ENCODE measurements at regions not wholly inside any gene's neighbourhood (a gene's known extent, or its start where the extent isn't known, plus 50 kb on each side); places are given as distances from the start of the nearest gene placed in this dataset.

DNA sequence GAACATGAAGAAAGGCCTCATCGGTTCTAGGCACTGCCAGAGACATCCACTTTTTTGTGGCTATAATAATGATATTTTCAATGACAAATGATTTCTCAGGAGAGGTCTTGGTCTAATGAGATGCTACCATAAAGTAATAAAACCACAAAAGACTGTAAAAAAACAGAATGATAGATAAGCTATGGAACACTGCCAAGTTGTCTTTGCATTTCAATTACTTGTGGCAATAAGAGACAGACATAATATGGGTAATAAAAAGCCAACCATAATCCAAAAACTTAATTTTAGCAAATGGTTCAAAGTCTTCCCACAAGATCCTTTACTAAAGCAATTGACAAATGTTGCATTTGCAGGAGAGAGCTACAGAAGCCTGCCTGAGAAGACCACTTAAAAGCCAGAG is 292.5 kb downstream of the ATPSCKMT start:
- POLR2A ChIA-PET: interaction anchor here (0.7 kb wide), 1 partner anchor 113 kb away, joined by 3 read pairs; no protein-coding TSS in a partner anchor
- no peak for DNase-seq
- CTCF ChIA-PET: no interaction called here
- intact Hi-C loops (cut with micrococcal nuclease): no loop called here
- H3K4me3 Mint-ChIP-seq: no peak overlapping the region
- no peaks in the 10 kb centered on the region for H3K27me3 Mint-ChIP-seq
- no peaks in the 10 kb centered on the region for H3K4me1 Mint-ChIP-seq (ENCODE audit: low read depth)
- no peaks in the 10 kb centered on the region for H3K36me3 Mint-ChIP-seq (ENCODE audit: low read depth)
- no peak for ATAC-seq
- H3K27ac Mint-ChIP-seq: no peak overlapping the region
- TF ChIP-seq, protein P1, sequence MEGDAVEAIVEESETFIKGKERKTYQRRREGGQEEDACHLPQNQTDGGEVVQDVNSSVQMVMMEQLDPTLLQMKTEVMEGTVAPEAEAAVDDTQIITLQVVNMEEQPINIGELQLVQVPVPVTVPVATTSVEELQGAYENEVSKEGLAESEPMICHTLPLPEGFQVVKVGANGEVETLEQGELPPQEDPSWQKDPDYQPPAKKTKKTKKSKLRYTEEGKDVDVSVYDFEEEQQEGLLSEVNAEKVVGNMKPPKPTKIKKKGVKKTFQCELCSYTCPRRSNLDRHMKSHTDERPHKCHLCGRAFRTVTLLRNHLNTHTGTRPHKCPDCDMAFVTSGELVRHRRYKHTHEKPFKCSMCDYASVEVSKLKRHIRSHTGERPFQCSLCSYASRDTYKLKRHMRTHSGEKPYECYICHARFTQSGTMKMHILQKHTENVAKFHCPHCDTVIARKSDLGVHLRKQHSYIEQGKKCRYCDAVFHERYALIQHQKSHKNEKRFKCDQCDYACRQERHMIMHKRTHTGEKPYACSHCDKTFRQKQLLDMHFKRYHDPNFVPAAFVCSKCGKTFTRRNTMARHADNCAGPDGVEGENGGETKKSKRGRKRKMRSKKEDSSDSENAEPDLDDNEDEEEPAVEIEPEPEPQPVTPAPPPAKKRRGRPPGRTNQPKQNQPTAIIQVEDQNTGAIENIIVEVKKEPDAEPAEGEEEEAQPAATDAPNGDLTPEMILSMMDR (IDR thresholded peaks at IDR 0.05): no peak
- no peaks in the 10 kb centered on the region for H3K9me3 Mint-ChIP-seq

DNA sequence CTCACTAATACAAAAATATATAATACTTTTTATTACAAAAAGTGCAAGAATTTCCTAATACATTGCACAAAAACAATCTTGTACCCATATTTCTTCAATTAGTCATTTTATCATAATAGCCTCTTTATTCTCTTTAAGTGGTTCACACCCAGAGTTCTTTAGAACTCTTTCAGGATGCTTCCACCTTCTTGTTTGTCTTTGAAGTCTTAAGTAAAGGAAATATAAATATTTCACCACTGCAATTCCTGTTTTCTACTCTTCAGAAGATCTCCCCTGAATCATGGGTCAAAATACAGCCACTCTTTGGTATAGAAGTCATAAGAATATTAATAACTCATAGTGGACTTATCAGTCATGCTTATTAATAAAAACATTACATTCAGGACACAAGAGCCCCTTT is 293.0 kb downstream of the ATPSCKMT start:
- no peaks in the 10 kb centered on the region for H3K9me3 Mint-ChIP-seq
- CTCF ChIA-PET: no interaction called here
- intact Hi-C loops (cut with micrococcal nuclease): no loop called here

DNA sequence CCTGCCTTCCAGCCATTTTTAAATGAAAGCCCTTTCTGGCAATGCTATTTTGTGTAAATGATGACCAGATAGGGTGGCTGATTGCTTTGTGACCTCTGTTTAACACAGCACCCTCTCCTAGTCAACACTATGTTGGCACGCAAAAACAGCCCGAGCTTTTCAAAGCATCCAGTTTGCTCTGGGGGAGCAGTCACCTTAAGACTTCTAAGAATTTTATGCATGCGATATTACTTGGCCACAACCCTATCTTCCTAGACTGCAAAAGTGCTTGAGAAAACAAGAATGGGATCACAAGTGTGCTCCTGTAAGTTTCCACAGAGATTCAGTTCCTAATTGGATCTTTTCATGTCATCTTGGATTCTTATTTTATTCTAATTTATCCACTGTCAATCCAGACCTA is 294.1 kb downstream of the ATPSCKMT start:
- TF ChIP-seq, protein P1 (IDR thresholded peaks at IDR 0.05): no peak
- Mint-ChIP-seq H3K4me1 (ENCODE audit: low read depth) (no peaks in the 10 kb centered on the region), H3K27ac (no peak overlapping the region), H3K9me3 (no peaks in the 10 kb centered on the region), H3K27me3 (no peaks in the 10 kb centered on the region), H3K4me3 (no peak overlapping the region), H3K36me3 (ENCODE audit: low read depth) (no peaks in the 10 kb centered on the region)
- intact Hi-C loops (cut with micrococcal nuclease): no loop called here
- ChIA-PET POLR2A (no interaction called here), CTCF (no interaction called here)
- DNase-seq (no peak), ATAC-seq (no peak)

More for the DNA sequence above, 293.0 kb downstream of the ATPSCKMT start:
- H3K4me1 Mint-ChIP-seq (ENCODE audit: low read depth): no peaks in the 10 kb centered on the region
- no peaks in the 10 kb centered on the region for H3K27me3 Mint-ChIP-seq
- DNase-seq: no peak
- no peak overlapping the region for H3K27ac Mint-ChIP-seq
- H3K4me3 Mint-ChIP-seq: no peak overlapping the region
- H3K36me3 Mint-ChIP-seq (ENCODE audit: low read depth): no peaks in the 10 kb centered on the region
- ATAC-seq: no peak
- POLR2A ChIA-PET: no interaction called here
- TF ChIP-seq, protein P1 (IDR thresholded peaks at IDR 0.05): no peak

DNA sequence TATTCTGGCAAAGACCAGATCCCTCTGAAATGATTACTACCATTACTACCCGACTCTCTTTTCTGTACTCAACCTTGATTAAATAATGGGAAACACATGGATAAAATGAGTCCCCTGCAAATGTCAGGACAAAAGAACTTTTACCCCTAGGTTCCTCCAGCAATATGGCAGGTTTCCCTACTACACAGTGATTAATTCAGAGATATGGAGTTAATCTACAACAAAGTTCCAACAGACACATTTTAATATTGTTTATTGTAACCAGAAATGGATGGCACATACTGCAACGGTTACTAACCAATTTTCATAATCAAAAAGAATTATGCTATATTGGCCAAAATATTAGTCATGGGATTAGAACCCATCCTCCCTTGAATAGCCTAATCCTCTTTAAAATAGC is 294.8 kb downstream of the ATPSCKMT start:
- Mint-ChIP-seq H3K4me3 (no peak overlapping the region), H3K4me1 (ENCODE audit: low read depth) (no peaks in the 10 kb centered on the region), H3K9me3 (no peaks in the 10 kb centered on the region), H3K27ac (no peak overlapping the region), H3K27me3 (no peaks in the 10 kb centered on the region), H3K36me3 (ENCODE audit: low read depth) (no peaks in the 10 kb centered on the region)
- intact Hi-C loops (cut with micrococcal nuclease): no loop called here
- DNase-seq: no peak
- ATAC-seq: no peak
- ChIA-PET POLR2A (no interaction called here), CTCF (no interaction called here)
- TF ChIP-seq, protein P1 (IDR thresholded peaks at IDR 0.05): no peak

DNA sequence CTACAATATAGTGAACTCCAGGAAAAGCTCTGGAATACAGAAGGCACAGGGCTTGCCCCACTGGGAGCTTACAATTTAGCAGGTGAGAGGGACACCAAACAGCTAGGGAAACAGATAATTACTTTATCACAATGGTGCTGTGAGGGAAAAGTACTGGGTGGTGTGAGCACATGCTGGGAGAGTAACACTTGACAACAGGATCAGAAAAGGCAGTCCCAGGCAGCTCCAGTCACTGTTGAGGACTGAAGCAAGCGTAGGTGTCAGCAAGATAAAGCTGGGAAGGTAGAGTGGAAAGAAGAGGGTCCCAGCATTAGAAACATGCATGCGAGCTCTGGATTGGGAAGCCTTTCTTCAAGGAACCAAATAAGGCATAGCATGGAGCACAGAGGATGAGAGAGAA is 296.0 kb downstream of the ATPSCKMT start:
- CTCF ChIA-PET: no interaction called here
- intact Hi-C loops (cut with micrococcal nuclease): no loop called here
- H3K4me1 Mint-ChIP-seq (ENCODE audit: low read depth): no peaks in the 10 kb centered on the region
- H3K9me3 Mint-ChIP-seq: no peaks in the 10 kb centered on the region
- no peaks in the 10 kb centered on the region for H3K36me3 Mint-ChIP-seq (ENCODE audit: low read depth)
- POLR2A ChIA-PET: no interaction called here
- DNase-seq: no peak
- TF ChIP-seq, protein P1 (IDR thresholded peaks at IDR 0.05): no peak
- no peak overlapping the region for H3K4me3 Mint-ChIP-seq
- H3K27ac Mint-ChIP-seq: no peak overlapping the region
- ATAC-seq: no peak
- H3K27me3 Mint-ChIP-seq: peaks cover under 1% of the 10 kb centered on the region
